Stomach (tissue), 8 donors: ENCODE measurements at regions not wholly inside any gene's neighbourhood (a gene's known extent, or its start where the extent isn't known, plus 50 kb on each side); places are given as distances from the start of the nearest gene placed in this dataset.

Experiments used
- DNase-seq, 2 donors: peaks; one replicate each; pipeline versions ENCODE4 v3.0.0 to v3.0.0-alpha.2; 2013 to 2019
- H3K27ac ChIP-seq, 5 donors: fragments of 200-600 bp in 4 of 5; sonication (generic) in 4 of 5; one replicate each; pipeline ENCODE4 v1.5.1; 2013 to 2019; ENCODE audit warnings: mild to moderate bottlenecking in 1 of 5, moderate library complexity in 1 of 5
- H3K27me3 ChIP-seq, 3 donors: fragments of 200-600 bp; sonication (generic); one replicate each; pipeline ENCODE4 v1.5.1; 2017 to 2019; ENCODE audit warnings: mixed run types in 1 of 3
- H3K36me3 ChIP-seq, 4 donors: fragments of 200-600 bp; sonication (generic); 1 replicate in 3 of 4; 2 replicates in 1 of 4; pipeline ENCODE4 v1.5.1; 2016 to 2019
- H3K4me1 ChIP-seq, 4 donors: fragments of 200-600 bp; sonication (generic); one replicate each; pipeline ENCODE4 v1.5.1; 2016 to 2019
- H3K4me3 ChIP-seq, 4 donors: fragments of 200-600 bp; sonication (generic) in 3 of 4; one replicate each; pipeline ENCODE4 v1.5.1; 2016 to 2019; ENCODE audit warnings: mild to moderate bottlenecking in 1 of 4
- H3K9me3 ChIP-seq, 4 donors: fragments of 200-600 bp; sonication (generic); one replicate each; pipeline ENCODE4 v1.5.1; 2016 to 2019
- EP300 ChIP-seq: sonication (generic); formaldehyde crosslinking; IDR thresholded peaks from one replicate; pipeline ENCODE4 v1.6.1; 2017; ENCODE audit warnings: antibody characterized with exemption
- POLR2A ChIP-seq, 4 donors: fragments of 450-650 bp; IDR thresholded peaks; one replicate each; pipeline ENCODE4 v1.6.1; 2016; ENCODE audit warnings: antibody characterized with exemption in 4 of 4, control low read depth in 2 of 4, mild to moderate bottlenecking in 1 of 4, moderate library complexity in 1 of 4
- POLR2AphosphoS5 ChIP-seq, 3 donors: sonication (generic); formaldehyde crosslinking; IDR thresholded peaks; one replicate each; pipeline ENCODE4 v1.6.1; 2016; ENCODE audit warnings: antibody characterized with exemption in 3 of 3
- WGBS, 5 donors: extraction: QIAGEN DNeasy Blood & Tissue Kit in 3 of 5; methylation state at CpG; one replicate each; pipeline versions ENCODE4 v1.1.5 to v1.1.7; 2013 to 2018; 5-methylcytosine and 5-hydroxymethylcytosine counted together
- intact Hi-C: fragments of 100-400 bp; cut with DNase I; formaldehyde crosslinking; loops from one replicate; pipeline ENCODE4 v1.15.1; 2023; ENCODE audit warnings: low total_unique reads
- TF ChIP-seq, protein P1 (sequence below), 7 experiments: fragments of 450-650 bp in 4 of 7; fragments of 200-600 bp in 3 of 7; sonication (generic) in 3 of 7; IDR thresholded peaks; one replicate each; pipeline ENCODE4 v1.5.1; 2016 to 2019; ENCODE audit warnings: antibody characterized with exemption in 7 of 7, control low read depth in 2 of 7, mild to moderate bottlenecking in 1 of 7
- donor health status: healthy with polysubstance abuse.
- donor health status: Bipolar disorder and iron deficiency.
- donor health status: healthy.

DNA sequence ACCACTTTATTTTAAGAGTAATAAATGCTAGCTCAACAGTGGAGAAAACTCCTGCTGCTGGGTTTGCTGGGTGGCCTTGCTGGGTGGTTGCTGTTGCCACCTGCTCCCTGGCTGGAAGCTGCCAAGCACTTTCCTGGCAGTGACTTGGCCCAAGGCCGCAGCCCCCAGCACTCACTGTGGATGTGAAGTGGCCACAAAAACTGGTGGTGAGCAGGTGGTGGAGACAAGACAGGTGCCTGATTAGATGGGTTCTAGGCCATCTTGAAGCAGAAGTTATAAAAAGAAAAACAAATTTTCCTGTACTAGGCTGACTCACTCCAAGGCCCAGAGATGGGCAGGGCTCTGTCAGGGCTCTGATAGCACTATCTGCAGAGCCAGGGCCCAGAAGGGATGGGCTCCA, 224.7 kb upstream of the NLRP1 start:
- no peak for DNase-seq
- TF ChIP-seq POLR2A (IDR thresholded peaks at IDR 0.05) = no peak
- no peak for TF ChIP-seq POLR2AphosphoS5 (IDR thresholded peaks at IDR 0.05)
- TF ChIP-seq EP300 = no peak
- TF ChIP-seq, protein P1, sequence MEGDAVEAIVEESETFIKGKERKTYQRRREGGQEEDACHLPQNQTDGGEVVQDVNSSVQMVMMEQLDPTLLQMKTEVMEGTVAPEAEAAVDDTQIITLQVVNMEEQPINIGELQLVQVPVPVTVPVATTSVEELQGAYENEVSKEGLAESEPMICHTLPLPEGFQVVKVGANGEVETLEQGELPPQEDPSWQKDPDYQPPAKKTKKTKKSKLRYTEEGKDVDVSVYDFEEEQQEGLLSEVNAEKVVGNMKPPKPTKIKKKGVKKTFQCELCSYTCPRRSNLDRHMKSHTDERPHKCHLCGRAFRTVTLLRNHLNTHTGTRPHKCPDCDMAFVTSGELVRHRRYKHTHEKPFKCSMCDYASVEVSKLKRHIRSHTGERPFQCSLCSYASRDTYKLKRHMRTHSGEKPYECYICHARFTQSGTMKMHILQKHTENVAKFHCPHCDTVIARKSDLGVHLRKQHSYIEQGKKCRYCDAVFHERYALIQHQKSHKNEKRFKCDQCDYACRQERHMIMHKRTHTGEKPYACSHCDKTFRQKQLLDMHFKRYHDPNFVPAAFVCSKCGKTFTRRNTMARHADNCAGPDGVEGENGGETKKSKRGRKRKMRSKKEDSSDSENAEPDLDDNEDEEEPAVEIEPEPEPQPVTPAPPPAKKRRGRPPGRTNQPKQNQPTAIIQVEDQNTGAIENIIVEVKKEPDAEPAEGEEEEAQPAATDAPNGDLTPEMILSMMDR (IDR thresholded peaks at IDR 0.05) = no peak
- Histone ChIP-seq H3K9me3 (peaks cover 17 to 49% (median 45%) of the 10 kb centered on the region in 4 donors), H3K4me1 (no peaks in the 10 kb centered on the region), H3K27ac (no peak overlapping the region), H3K27me3 (peaks cover 0 to 6% (median 0%) of the 10 kb centered on the region in 3 donors), H3K36me3 (no peaks in the 10 kb centered on the region), H3K4me3 (no peak overlapping the region)
- intact Hi-C loops = no loop called here
- WGBS, 5 donors = 82 to 100% (median 93%) methylated on average over 1 of the region's 1 CpG

DNA sequence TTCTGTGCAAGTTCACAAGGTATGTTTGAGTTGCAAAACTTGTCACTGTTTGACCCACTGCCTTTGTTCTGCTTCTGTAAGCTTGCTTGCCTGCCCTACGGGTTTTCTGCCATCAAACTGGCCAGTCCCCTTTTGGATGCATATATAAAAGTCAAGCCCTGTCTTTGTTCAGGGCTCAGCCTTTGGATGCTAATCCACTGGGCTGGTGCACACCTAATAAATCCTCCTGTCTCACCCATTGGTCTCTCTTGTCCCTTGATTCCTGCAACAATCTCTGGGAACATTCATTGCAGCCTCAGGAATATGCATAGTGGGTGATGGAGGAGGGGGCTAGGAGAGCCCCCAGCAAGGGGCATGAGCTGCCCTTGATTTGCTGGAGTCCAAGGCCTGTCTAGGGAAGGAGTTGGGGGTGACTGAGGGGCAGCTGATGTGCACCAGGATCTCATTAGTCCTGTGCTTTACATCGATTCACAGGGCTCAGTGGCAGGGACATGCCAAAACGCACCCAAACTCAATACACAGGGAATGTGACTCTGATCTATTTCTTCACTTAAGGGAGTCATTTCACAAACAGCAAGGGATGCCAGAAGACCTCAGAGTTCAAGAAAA, 225.4 kb upstream of the NLRP1 start:
- WGBS, 5 donors = 65 to 82% (median 80%) methylated on average over 3 of the region's 3 CpGs
- intact Hi-C loops = no loop called here

DNA sequence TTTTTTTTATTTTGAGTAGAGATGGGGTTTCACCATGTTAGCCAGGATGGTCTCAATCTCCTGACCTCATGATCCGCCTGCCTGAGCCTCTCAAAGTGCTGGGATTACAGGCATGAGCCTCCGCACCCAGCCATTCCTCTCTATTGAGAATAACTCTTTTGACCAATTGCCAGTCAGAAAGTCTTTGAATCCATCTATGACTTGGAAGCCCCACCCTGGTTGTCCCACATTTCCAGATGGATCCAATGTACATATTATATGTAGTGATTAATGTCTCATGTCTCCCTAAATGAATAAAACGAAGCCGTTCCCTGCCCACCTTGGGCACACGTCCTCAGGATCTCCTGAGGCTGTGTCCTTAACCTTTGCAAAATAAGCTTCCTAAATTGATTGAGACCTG, 228.3 kb upstream of the NLRP1 start:
- intact Hi-C loops = no loop called here
- peaks cover 17 to 46% (median 42%) of the 10 kb centered on the region in 4 donors for H3K9me3 ChIP-seq
- TF ChIP-seq POLR2A (IDR thresholded peaks at IDR 0.05) = no peak
- TF ChIP-seq, protein P1 (IDR thresholded peaks at IDR 0.05) = no peak
- TF ChIP-seq EP300 = no peak
- TF ChIP-seq POLR2AphosphoS5 (IDR thresholded peaks at IDR 0.05) = no peak
- no peak for DNase-seq
- no peaks in the 10 kb centered on the region for H3K4me1 ChIP-seq
- H3K27ac ChIP-seq = no peak overlapping the region
- no peaks in the 10 kb centered on the region for H3K36me3 ChIP-seq
- 76 to 85% (median 80%) methylated on average over 5 of the region's 5 CpGs for WGBS, 5 donors
- peaks cover 0 to 28% (median 0%) of the 10 kb centered on the region in 3 donors for H3K27me3 ChIP-seq
- no peak overlapping the region for H3K4me3 ChIP-seq

More for the DNA sequence above, 225.4 kb upstream of the NLRP1 start:
- Histone ChIP-seq H3K27me3 (peaks cover 0 to 6% (median 0%) of the 10 kb centered on the region in 3 donors), H3K27ac (no peak overlapping the region), H3K36me3 (no peaks in the 10 kb centered on the region), H3K4me3 (no peak overlapping the region), H3K9me3 (peaks cover 17 to 49% (median 43%) of the 10 kb centered on the region in 4 donors), H3K4me1 (no peaks in the 10 kb centered on the region)
- no peak for DNase-seq
- TF ChIP-seq POLR2A (IDR thresholded peaks at IDR 0.05) (no peak), POLR2AphosphoS5 (IDR thresholded peaks at IDR 0.05) (no peak), EP300 (no peak)
- TF ChIP-seq, protein P1 (IDR thresholded peaks at IDR 0.05) = no peak

DNA sequence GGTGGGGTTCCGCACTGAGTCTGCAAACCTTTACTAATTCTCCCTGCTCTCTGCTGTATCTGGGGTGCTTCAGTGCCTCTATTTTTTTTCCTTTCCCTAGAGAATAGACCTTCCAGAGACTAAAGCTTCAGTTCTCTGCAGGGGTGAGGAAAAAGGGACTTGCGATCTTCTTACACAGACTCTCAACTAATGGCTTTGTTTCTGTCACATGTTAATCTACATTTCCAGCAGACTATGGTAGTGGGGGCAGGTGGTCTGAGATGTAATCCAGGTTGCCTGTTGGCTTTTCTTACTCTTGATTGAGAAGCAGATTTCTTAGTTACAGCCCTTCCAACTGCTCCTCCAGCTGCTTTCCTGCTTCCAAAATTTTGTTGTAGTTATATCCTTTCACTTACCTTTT, 229.0 kb upstream of the NLRP1 start:
- Histone ChIP-seq H3K27ac (no peak overlapping the region), H3K36me3 (no peaks in the 10 kb centered on the region), H3K27me3 (peaks cover 0 to 29% (median 0%) of the 10 kb centered on the region in 3 donors), H3K4me3 (no peak overlapping the region), H3K9me3 (peaks cover 17 to 38% (median 36%) of the 10 kb centered on the region in 4 donors), H3K4me1 (no peaks in the 10 kb centered on the region)
- 62 to 75% (median 70%) methylated on average over 2 of the region's 2 CpGs for WGBS, 5 donors
- no peak for DNase-seq
- intact Hi-C loops = no loop called here
- TF ChIP-seq EP300 = no peak
- TF ChIP-seq POLR2AphosphoS5 (IDR thresholded peaks at IDR 0.05) = no peak
- TF ChIP-seq, protein P1 (IDR thresholded peaks at IDR 0.05) = no peak
- no peak for TF ChIP-seq POLR2A (IDR thresholded peaks at IDR 0.05)
